HEK293T (cell line): ENCODE measurements at regions not wholly inside any gene's neighbourhood (a gene's known extent, or its start where the extent isn't known, plus 50 kb on each side); places are given as distances from the start of the nearest gene placed in this dataset.

Experiments used
- ARNT ChIP-seq: fragments of 450-650 bp; IDR thresholded peaks from 2 replicates; pipeline ENCODE4 v1.6.1; 2017; ENCODE audit warnings: mild to moderate bottlenecking
- BHLHE40 ChIP-seq: fragments of 450-650 bp; IDR thresholded peaks from 2 replicates; pipeline ENCODE4 v1.6.1; 2016; ENCODE audit warnings: mild to moderate bottlenecking, moderate library complexity, borderline replicate concordance
- FOXA1 ChIP-seq: fragments of 450-650 bp; IDR thresholded peaks from 2 replicates; pipeline ENCODE4 v1.6.1; 2016; ENCODE audit warnings: mild to moderate bottlenecking
- FOXK2 ChIP-seq: fragments of 450-650 bp; IDR thresholded peaks from 2 replicates; pipeline ENCODE4 v1.6.1; 2016; ENCODE audit warnings: mild to moderate bottlenecking
- FOXM1 ChIP-seq: fragments of 450-650 bp; IDR thresholded peaks from 2 replicates; pipeline ENCODE4 v1.6.1; 2017; ENCODE audit warnings: mild to moderate bottlenecking, borderline replicate concordance
- HDGF ChIP-seq: fragments of 450-650 bp; IDR thresholded peaks from 2 replicates; pipeline ENCODE4 v1.6.1; 2017; ENCODE audit warnings: antibody characterized with exemption, borderline replicate concordance
- LEF1 ChIP-seq: fragments of 450-650 bp; IDR thresholded peaks from 2 replicates; pipeline ENCODE4 v1.6.1; 2017; ENCODE audit warnings: mild to moderate bottlenecking, borderline replicate concordance
- SP1 ChIP-seq: fragments of 450-650 bp; IDR thresholded peaks from 2 replicates; pipeline ENCODE4 v1.6.1; 2017
- SUZ12 ChIP-seq: fragments of 450-650 bp; IDR thresholded peaks from 2 replicates; pipeline ENCODE4 v1.6.1; 2016; ENCODE audit warnings: mild to moderate bottlenecking

DNA sequence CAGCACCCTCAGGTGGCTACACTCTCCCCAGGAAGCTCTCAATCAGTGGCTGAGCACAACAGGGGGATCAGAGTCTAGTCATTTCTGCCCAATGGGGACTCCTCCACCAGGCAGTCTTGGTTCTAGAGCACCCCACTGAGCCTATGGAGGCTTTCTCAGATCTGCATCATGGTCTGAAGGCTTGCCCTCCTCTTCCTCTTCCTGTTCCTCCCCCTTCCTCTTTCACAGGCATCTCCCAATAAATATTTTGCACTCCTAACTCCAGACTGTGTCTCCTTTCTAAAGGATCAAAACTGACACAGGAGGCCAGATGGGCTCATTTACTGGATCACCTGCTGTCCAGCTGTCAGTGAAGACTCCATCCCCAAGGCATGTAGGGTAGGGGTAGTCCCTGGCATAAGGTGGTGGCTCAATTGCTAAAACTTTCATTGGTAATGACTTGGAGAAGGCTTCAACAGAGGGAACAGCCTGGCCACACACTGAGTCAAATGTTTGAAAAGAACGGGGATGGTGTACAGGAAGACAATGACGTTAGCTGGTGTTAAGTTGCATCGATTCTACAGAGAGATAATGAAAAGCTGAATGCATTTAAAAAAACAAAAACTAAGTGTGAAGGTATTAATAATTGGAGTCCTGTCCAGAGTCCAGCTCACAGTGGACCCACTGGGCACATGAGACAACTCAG, 84.2 kb upstream of the SLC2A1 start:
- TF ChIP-seq ARNT (no peak), SUZ12 (no peak), FOXA1 (no peak), FOXK2 (no peak), LEF1 (no peak), BHLHE40 (no peak), SP1 (no peak), HDGF (no peak), FOXM1 (no peak)
